ENCODE measurements at regions not wholly inside any gene's neighbourhood (a gene's known extent, or its start where the extent isn't known, plus 50 kb on each side); places are given as distances from the start of the nearest gene placed in this dataset.

DNA sequence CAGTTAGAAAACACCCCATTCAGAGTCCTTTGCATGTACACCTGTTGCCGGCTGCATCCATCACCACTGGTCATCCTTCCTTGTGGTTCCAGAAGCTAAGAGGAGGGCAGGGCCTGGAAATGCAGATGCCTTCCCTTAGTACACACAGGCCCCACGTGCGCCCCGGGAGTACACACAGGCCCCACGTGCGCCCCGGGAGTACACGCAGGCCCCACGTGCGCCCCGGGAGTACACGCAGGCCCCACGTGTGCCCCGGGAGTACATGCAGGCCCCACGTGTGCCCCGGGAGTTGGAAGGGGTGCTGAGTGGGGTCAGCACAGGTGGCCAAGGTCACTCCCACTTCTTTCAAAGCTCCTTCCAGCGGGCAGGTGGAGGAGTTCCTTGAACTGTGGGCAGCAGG is 1141.9 kb downstream of the BRD1 start:
- TF ChIP-seq, protein P1, sequence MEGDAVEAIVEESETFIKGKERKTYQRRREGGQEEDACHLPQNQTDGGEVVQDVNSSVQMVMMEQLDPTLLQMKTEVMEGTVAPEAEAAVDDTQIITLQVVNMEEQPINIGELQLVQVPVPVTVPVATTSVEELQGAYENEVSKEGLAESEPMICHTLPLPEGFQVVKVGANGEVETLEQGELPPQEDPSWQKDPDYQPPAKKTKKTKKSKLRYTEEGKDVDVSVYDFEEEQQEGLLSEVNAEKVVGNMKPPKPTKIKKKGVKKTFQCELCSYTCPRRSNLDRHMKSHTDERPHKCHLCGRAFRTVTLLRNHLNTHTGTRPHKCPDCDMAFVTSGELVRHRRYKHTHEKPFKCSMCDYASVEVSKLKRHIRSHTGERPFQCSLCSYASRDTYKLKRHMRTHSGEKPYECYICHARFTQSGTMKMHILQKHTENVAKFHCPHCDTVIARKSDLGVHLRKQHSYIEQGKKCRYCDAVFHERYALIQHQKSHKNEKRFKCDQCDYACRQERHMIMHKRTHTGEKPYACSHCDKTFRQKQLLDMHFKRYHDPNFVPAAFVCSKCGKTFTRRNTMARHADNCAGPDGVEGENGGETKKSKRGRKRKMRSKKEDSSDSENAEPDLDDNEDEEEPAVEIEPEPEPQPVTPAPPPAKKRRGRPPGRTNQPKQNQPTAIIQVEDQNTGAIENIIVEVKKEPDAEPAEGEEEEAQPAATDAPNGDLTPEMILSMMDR (IDR thresholded peaks at IDR 0.05): no peak
- no peak for TF ChIP-seq POLR2A (IDR thresholded peaks at IDR 0.05)

DNA sequence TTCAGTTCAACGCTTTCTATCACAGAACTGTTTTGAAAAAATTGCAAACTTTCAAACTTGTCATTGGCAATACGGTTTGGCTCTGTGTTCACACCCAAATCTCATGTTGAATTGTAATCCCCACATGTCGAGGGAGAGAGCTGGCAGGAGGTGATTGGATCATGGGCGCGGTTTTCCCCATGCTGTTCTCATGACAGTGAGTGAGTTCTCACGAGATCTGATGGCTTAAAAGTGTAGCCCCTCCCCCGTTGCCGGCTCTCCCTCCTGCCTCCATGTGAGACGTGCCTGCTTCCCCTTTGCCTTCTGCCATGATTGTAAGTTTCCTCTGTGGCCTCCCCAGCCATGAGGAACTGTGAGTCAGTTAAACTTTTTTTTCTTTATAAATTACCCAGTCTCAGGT is 1144.0 kb downstream of the BRD1 start:
- H3K27me3 ChIP-seq: peaks cover 0 to 5% (median 0%) of the 10 kb centered on the region in 9 donors
- no peaks in the 10 kb centered on the region for H3K36me3 ChIP-seq
- H3K27ac ChIP-seq: no peak overlapping the region
- ATAC-seq: no peak
- no peak for TF ChIP-seq POLR2A (IDR thresholded peaks at IDR 0.05)
- TF ChIP-seq, protein P1 (IDR thresholded peaks at IDR 0.05): no peak
- peak in 1 of 5 donors; percentile 13 for DNase-seq
- no peaks in the 10 kb centered on the region for H3K9me3 ChIP-seq
- 61 to 75% (median 71%) methylated on average over 9 of the region's 9 CpGs for WGBS, 4 donors
- H3K4me3 ChIP-seq: no peak overlapping the region
- no peaks in the 10 kb centered on the region for H3K4me1 ChIP-seq
- intact Hi-C loops (cut with DNase I): no loop called here

More for the DNA sequence above, 1141.9 kb downstream of the BRD1 start:
- no peak overlapping the region for H3K27ac ChIP-seq
- H3K4me3 ChIP-seq: no peak overlapping the region
- DNase-seq (no peak), ATAC-seq (no peak)
- no peaks in the 10 kb centered on the region for H3K9me3 ChIP-seq
- intact Hi-C loops (cut with DNase I): no loop called here
- no peaks in the 10 kb centered on the region for H3K36me3 ChIP-seq
- 92 to 94% (median 93%) methylated on average over 17 of the region's 17 CpGs for WGBS, 4 donors
- H3K27me3 ChIP-seq: peaks cover 0 to 2% (median 0%) of the 10 kb centered on the region in 9 donors
- H3K4me1 ChIP-seq: no peaks in the 10 kb centered on the region

DNA sequence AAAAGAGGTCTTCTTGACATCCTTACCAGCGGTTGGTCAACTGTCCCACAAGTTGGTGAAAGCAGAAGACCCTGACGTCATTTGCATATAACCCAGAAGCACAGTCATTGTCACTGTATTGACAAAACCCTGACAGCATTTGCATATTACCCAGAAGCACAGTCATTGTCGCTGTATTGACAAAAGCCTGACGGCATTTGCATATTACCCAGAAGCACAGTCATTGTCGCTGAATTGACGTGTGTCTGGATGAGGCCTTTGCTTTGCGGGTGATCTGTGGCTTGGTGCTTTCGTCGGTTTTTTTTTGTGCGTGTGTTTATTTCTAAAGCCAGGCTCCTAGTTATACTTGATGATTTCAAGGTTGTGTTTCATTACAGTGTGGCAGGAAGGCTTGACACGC is 1145.2 kb downstream of the BRD1 start:
- intact Hi-C loops (cut with DNase I): no loop called here
- ATAC-seq: no peak
- no peaks in the 10 kb centered on the region for H3K4me1 ChIP-seq
- no peak overlapping the region for H3K4me3 ChIP-seq
- no peak for TF ChIP-seq POLR2A (IDR thresholded peaks at IDR 0.05)
- TF ChIP-seq, protein P1 (IDR thresholded peaks at IDR 0.05): no peak
- H3K27ac ChIP-seq: no peak overlapping the region
- peaks cover 0 to 5% (median 0%) of the 10 kb centered on the region in 9 donors for H3K27me3 ChIP-seq
- H3K9me3 ChIP-seq: no peaks in the 10 kb centered on the region
- 80 to 92% (median 88%) methylated on average over 11 of the region's 11 CpGs for WGBS, 4 donors
- no peaks in the 10 kb centered on the region for H3K36me3 ChIP-seq
- DNase-seq: no peak

DNA sequence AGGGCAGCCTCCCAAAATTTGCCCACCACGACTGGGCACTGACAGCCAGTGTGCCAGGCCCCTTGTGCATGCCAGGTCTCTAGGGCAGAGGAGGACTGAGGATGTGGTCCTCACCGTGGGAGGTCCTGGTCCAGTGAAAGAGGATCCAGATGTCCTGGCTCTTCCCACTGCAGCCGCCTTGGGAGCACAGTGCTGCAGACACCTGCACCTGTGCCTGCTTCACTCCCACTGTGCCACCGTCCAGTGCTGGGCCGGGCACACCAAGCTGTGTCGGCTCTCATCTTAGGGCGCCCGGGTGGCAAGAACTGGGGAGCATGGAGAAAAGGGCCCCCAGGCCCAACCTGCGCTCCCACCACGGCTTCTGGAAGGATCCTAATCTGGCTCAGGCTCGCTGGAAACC is 1147.1 kb downstream of the BRD1 start:
- Histone ChIP-seq H3K27me3 (peaks cover 0 to 5% (median 0%) of the 10 kb centered on the region in 9 donors), H3K36me3 (no peaks in the 10 kb centered on the region), H3K27ac (no peak overlapping the region), H3K9me3 (no peaks in the 10 kb centered on the region), H3K4me3 (no peak overlapping the region), H3K4me1 (no peaks in the 10 kb centered on the region)
- 64 to 88% (median 77%) methylated on average over 4 to 11 of the region's 11 CpGs for WGBS, 4 donors
- ATAC-seq (peak in 1 of 4 donors; percentile 16), DNase-seq (peak in 1 of 5 donors; percentile 49)
- TF ChIP-seq, protein P1 (IDR thresholded peaks at IDR 0.05): no peak
- no peak for TF ChIP-seq POLR2A (IDR thresholded peaks at IDR 0.05)
- intact Hi-C loops (cut with DNase I): no loop called here

Measured in heart left ventricle (tissue), 16 donors.